Immature natural killer cell (primary cell): ENCODE measurements at regions not wholly inside any gene's neighbourhood (a gene's known extent, or its start where the extent isn't known, plus 50 kb on each side); places are given as distances from the start of the nearest gene placed in this dataset.

Experiments used
- DNase-seq, 3 donors: peaks; one replicate each; pipeline ENCODE4 v3.0.0; 2022; ENCODE audit warnings: mixed read lengths in 1 of 3
- H3K27ac Mint-ChIP-seq, 6 donors: one replicate each; pipeline ENCODE4 v1.8.0; 2020; ENCODE audit warnings: mixed read lengths in 6 of 6, mild to moderate bottlenecking in 5 of 6, inconsistent platforms in 4 of 6, moderate library complexity in 3 of 6
- H3K27me3 Mint-ChIP-seq, 3 donors: one replicate each; pipeline ENCODE4 v1.8.0; 2020 to 2021; ENCODE audit warnings: low read depth in 3 of 3, mild to moderate bottlenecking in 3 of 3, mixed read lengths in 3 of 3, moderate library complexity in 3 of 3, inconsistent platforms in 1 of 3
- H3K36me3 Mint-ChIP-seq, 3 donors: one replicate each; pipeline ENCODE4 v1.8.0; 2020; ENCODE audit warnings: mixed read lengths in 3 of 3, inconsistent platforms in 2 of 3, mild to moderate bottlenecking in 2 of 3
- H3K4me1 Mint-ChIP-seq, 2 donors: one replicate each; pipeline ENCODE4 v1.8.0; 2020; ENCODE audit warnings: inconsistent platforms in 2 of 2, mild to moderate bottlenecking in 2 of 2, mixed read lengths in 2 of 2, moderate library complexity in 1 of 2
- H3K4me3 Mint-ChIP-seq, 5 donors: one replicate each; pipeline ENCODE4 v1.8.0; 2020; ENCODE audit warnings: mild to moderate bottlenecking in 5 of 5, mixed read lengths in 5 of 5, inconsistent platforms in 3 of 5, moderate library complexity in 3 of 5
- H3K9me3 Mint-ChIP-seq, 6 donors: one replicate each; pipeline ENCODE4 v1.8.0; 2020; ENCODE audit warnings: mild to moderate bottlenecking in 6 of 6, mixed read lengths in 6 of 6, inconsistent platforms in 4 of 6, moderate library complexity in 3 of 6

DNA sequence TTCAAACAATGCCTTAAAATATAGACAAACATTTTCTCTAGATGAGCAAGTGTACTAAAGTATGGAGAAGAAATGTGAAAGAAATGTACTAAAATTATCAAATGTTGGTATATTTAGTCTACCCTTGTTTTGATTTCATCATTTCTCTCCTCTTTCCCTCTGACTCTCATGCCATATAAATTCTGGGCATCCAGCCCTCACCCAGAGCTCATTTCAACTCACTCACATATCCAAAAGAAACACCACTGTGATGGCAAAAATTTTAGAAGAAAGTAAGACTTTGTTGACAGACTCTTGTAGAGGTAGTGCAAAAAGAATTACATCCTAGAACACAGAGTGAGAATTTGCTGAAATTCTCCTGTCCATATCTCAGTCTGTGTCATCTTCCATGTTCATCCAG is 377.8 kb upstream of the SUCLG2 start:
- no peak overlapping the region for H3K4me3 Mint-ChIP-seq
- no peaks in the 10 kb centered on the region for H3K36me3 Mint-ChIP-seq
- peaks cover 0 to 6% (median 0%) of the 10 kb centered on the region in 6 donors for H3K9me3 Mint-ChIP-seq
- DNase-seq = no peak
- H3K27ac Mint-ChIP-seq = no peak overlapping the region
- no peaks in the 10 kb centered on the region for H3K4me1 Mint-ChIP-seq
- peaks cover 4 to 10% (median 4%) of the 10 kb centered on the region in 3 donors for H3K27me3 Mint-ChIP-seq

DNA sequence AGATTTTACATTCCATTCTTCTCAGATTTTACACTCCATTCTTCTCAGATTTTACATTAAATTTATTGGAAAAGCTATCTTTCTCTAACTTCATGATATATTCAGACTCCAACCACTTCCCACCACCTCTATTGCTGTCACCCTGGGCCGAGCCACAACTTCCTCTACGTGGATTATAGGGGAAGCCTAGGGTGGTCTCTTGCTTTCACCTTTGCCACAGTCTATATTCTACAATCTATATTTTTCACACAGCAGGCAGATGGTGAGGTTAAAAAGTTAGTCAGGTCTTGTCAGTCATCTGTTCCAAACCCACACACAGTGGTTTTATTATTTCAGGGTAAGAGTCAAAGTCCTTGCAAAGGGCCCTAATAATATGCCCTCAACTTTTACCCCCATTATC is 370.8 kb upstream of the SUCLG2 start:
- peaks cover 1 to 12% of the 10 kb centered on the region in 2 donors for H3K4me1 Mint-ChIP-seq
- H3K27me3 Mint-ChIP-seq = peaks cover 0 to 5% (median 2%) of the 10 kb centered on the region in 3 donors
- H3K9me3 Mint-ChIP-seq = peaks cover 0 to 1% (median 0%) of the 10 kb centered on the region in 6 donors
- no peak overlapping the region for H3K27ac Mint-ChIP-seq
- no peaks in the 10 kb centered on the region for H3K36me3 Mint-ChIP-seq
- H3K4me3 Mint-ChIP-seq = no peak overlapping the region
- peak in 2 of 3 donors; percentile 5 to 23 for DNase-seq

- peaks cover 0 to 1% (median 0%) of the 10 kb centered on the region in 6 donors for H3K9me3 Mint-ChIP-seq
These were observed 365.5 kb upstream of the SUCLG2 start for GRCh38 chr3:68019876-68020275.

GRCh38 chr3:68018275-68018674 is 363.9 kb upstream of the SUCLG2 start:
- Mint-ChIP-seq H3K36me3 (no peaks in the 10 kb centered on the region), H3K27ac (no peak overlapping the region), H3K27me3 (peaks cover 0 to 3% (median 3%) of the 10 kb centered on the region in 3 donors), H3K4me1 (no peaks in the 10 kb centered on the region), H3K9me3 (peaks cover 0 to 1% (median 0%) of the 10 kb centered on the region in 6 donors), H3K4me3 (no peak overlapping the region)
- DNase-seq = no peak

More at GRCh38 chr3:68019876-68020275, 365.5 kb upstream of the SUCLG2 start:
- Mint-ChIP-seq H3K27ac (no peak overlapping the region), H3K27me3 (peaks cover 0 to 3% (median 3%) of the 10 kb centered on the region in 3 donors), H3K4me1 (peaks cover 0 to 1% of the 10 kb centered on the region in 2 donors), H3K36me3 (no peaks in the 10 kb centered on the region), H3K4me3 (no peak overlapping the region)
- no peak for DNase-seq

- no peaks in the 10 kb centered on the region for H3K4me1 Mint-ChIP-seq
- DNase-seq = no peak
- H3K4me3 Mint-ChIP-seq = no peak overlapping the region
- peaks cover 0 to 6% (median under 1%) of the 10 kb centered on the region in 3 donors for H3K27me3 Mint-ChIP-seq
- H3K27ac Mint-ChIP-seq = no peak overlapping the region
- no peaks in the 10 kb centered on the region for H3K9me3 Mint-ChIP-seq
- no peaks in the 10 kb centered on the region for H3K36me3 Mint-ChIP-seq
These were observed 362.7 kb upstream of the SUCLG2 start for GRCh38 chr3:68017069-68017468.

DNA sequence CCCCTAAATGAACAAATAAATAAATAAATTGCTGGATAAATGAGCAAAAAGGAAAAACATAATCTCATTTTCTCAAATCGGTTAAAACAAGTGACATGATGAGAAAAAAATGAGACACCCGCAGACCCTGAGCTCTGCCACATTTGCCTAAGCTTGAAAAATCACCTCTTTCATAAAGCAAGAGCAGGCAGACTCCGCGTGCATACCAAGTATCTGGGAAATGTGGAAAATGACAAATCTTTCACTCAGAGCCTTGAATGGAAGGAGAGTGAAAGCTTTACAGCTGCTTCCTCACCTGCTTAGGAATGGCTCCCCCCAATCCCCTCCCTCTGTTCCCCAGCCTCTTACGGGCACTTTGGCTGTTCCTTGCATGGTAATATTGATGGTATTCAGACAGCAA is 355.5 kb upstream of the SUCLG2 start:
- Mint-ChIP-seq H3K36me3 (no peaks in the 10 kb centered on the region), H3K27ac (no peak overlapping the region), H3K27me3 (peaks cover 6 to 33% (median 9%) of the 10 kb centered on the region in 3 donors), H3K9me3 (peaks cover 0 to 1% (median 0%) of the 10 kb centered on the region in 6 donors), H3K4me3 (no peak overlapping the region), H3K4me1 (peaks cover 0 to 2% of the 10 kb centered on the region in 2 donors)
- DNase-seq = no peak

GRCh38 chr3:68007621-68008226 is 353.3 kb upstream of the SUCLG2 start:
- Mint-ChIP-seq H3K27ac (no peak overlapping the region), H3K36me3 (no peaks in the 10 kb centered on the region), H3K9me3 (peaks cover 0 to 3% (median 0%) of the 10 kb centered on the region in 6 donors), H3K27me3 (peaks cover 6 to 33% (median 10%) of the 10 kb centered on the region in 3 donors), H3K4me1 (peaks cover 0 to 2% of the 10 kb centered on the region in 2 donors), H3K4me3 (peak overlapping the region in 2 of 5 donors; percentile 5 to 83)
- no peak for DNase-seq

- Mint-ChIP-seq H3K9me3 (peaks cover 0 to 4% (median under 1%) of the 10 kb centered on the region in 6 donors), H3K27me3 (peaks cover 6 to 29% (median 9%) of the 10 kb centered on the region in 3 donors), H3K27ac (no peak overlapping the region), H3K36me3 (peaks cover 0 to 1% (median 0%) of the 10 kb centered on the region in 3 donors), H3K4me3 (peak overlapping the region in 1 of 5 donors; percentile 45), H3K4me1 (peaks cover 0 to 2% of the 10 kb centered on the region in 2 donors)
- no peak for DNase-seq
These were observed 352.2 kb upstream of the SUCLG2 start for GRCh38 chr3:68006646-68007045.

DNA sequence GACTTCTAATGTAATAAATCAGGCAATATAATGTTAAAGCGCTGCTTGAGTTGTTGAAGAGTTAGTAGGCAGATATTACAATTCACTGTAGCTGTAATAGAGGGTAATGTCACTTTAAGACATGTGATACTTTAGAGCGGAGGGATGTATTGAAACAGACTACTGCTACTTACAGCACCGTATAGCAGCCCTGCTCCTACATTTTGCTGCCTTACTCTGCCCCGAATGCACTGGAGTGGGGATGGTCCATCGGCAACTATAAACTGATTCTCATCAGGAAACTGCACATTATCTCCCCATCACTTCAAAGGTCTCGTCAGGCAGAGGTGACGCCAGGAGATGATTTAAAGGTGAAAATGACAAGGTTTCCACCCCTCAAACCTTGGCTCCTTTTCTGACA is 349.7 kb upstream of the SUCLG2 start:
- peaks cover 0 to 9% (median 0%) of the 10 kb centered on the region in 3 donors for H3K36me3 Mint-ChIP-seq
- H3K4me1 Mint-ChIP-seq = peaks cover 0 to 2% of the 10 kb centered on the region in 2 donors
- no peak overlapping the region for H3K27ac Mint-ChIP-seq
- DNase-seq = no peak
- peaks cover 6 to 28% (median 9%) of the 10 kb centered on the region in 3 donors for H3K27me3 Mint-ChIP-seq
- no peak overlapping the region for H3K4me3 Mint-ChIP-seq
- H3K9me3 Mint-ChIP-seq = peaks cover 0 to 6% (median 2%) of the 10 kb centered on the region in 6 donors

- no peak overlapping the region for H3K27ac Mint-ChIP-seq
- no peak overlapping the region for H3K4me3 Mint-ChIP-seq
- no peaks in the 10 kb centered on the region for H3K4me1 Mint-ChIP-seq
- peaks cover 0 to 6% (median 1%) of the 10 kb centered on the region in 6 donors for H3K9me3 Mint-ChIP-seq
- no peak for DNase-seq
- peaks cover 0 to 6% (median 3%) of the 10 kb centered on the region in 3 donors for H3K27me3 Mint-ChIP-seq
- H3K36me3 Mint-ChIP-seq = peaks cover 0 to 9% (median 0%) of the 10 kb centered on the region in 3 donors
These were observed 343.9 kb upstream of the SUCLG2 start for GRCh38 chr3:67998281-67998680.

- Mint-ChIP-seq H3K27me3 (peaks cover 0 to 3% (median 2%) of the 10 kb centered on the region in 3 donors), H3K9me3 (peaks cover 0 to 3% (median 0%) of the 10 kb centered on the region in 6 donors), H3K4me1 (no peaks in the 10 kb centered on the region), H3K4me3 (no peak overlapping the region), H3K27ac (no peak overlapping the region), H3K36me3 (peaks cover 0 to under 1% (median 0%) of the 10 kb centered on the region in 3 donors)
- no peak for DNase-seq
These were observed 340.8 kb upstream of the SUCLG2 start for GRCh38 chr3:67995206-67995605.

- Mint-ChIP-seq H3K4me3 (no peak overlapping the region), H3K27me3 (peaks cover 0 to 3% (median 2%) of the 10 kb centered on the region in 3 donors)
- no peak for DNase-seq
These were observed 332.3 kb upstream of the SUCLG2 start for GRCh38 chr3:67986706-67987105.

DNA sequence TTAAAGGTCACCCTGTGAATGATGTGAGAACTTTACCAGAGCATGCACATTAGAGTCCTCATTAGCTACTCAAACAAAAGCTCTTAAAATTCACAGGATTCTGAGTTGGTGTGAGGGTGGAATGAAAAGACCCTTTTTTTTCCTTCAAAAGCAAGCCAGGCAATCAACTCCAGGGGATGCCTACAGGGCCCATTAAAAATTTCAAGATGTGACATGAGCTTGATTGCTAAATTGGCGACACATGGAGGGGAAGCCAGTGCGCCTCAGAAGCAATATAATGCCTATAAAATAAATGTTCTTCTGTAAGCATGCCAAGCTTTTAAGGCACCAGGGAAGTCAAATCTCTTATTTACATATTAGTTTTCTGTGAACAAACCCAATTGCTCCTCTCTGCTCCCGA is 328.8 kb upstream of the SUCLG2 start:
- H3K36me3 Mint-ChIP-seq = no peaks in the 10 kb centered on the region
- no peak overlapping the region for H3K27ac Mint-ChIP-seq
- peaks cover 0 to 5% (median 4%) of the 10 kb centered on the region in 3 donors for H3K27me3 Mint-ChIP-seq
- H3K4me1 Mint-ChIP-seq = no peaks in the 10 kb centered on the region
- H3K9me3 Mint-ChIP-seq = peaks cover 0 to 3% (median 0%) of the 10 kb centered on the region in 6 donors
- no peak overlapping the region for H3K4me3 Mint-ChIP-seq
- DNase-seq = no peak

More at GRCh38 chr3:67986706-67987105, 332.3 kb upstream of the SUCLG2 start:
- Mint-ChIP-seq H3K36me3 (no peaks in the 10 kb centered on the region), H3K4me1 (no peaks in the 10 kb centered on the region), H3K27ac (no peak overlapping the region), H3K9me3 (peaks cover 0 to 3% (median 0%) of the 10 kb centered on the region in 6 donors)

DNA sequence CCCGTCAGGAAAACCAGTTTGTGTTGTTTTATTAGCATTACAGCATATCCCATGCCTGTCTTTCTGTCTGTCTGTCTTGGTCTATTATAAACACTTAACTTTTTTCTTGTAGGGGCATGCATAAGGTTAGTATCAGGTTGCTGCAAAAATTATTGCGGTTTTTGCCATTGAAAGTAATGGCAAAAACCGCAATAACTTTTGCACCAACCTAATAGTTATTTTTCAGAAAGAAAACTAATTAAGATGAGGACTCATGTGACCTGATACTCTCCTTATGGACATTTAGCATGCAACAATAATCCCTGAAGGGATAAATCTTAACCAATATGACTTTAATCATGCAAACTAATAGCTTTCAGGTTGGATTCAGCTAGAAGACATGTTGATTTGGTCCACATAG is 326.7 kb upstream of the SUCLG2 start:
- Mint-ChIP-seq H3K27me3 (peaks cover 0 to 5% (median 4%) of the 10 kb centered on the region in 3 donors), H3K4me3 (no peak overlapping the region), H3K9me3 (peaks cover 0 to 3% (median 0%) of the 10 kb centered on the region in 6 donors), H3K36me3 (no peaks in the 10 kb centered on the region), H3K4me1 (no peaks in the 10 kb centered on the region), H3K27ac (no peak overlapping the region)
- no peak for DNase-seq
